ENCODE measurements at regions not wholly inside any gene's neighbourhood (a gene's known extent, or its start where the extent isn't known, plus 50 kb on each side); places are given as distances from the start of the nearest gene placed in this dataset.
"Not testable (repeated sequence)": the region's sequence is repeated elsewhere in the genome, so short reads cannot be mapped to it uniquely, and the experiment has no call there.

GRCh38 chrX:56468441-56468840 lies 95.0 kb upstream of the UBQLN2 start:
- Histone ChIP-seq H3K9me3 (ENCODE audit: insufficient read depth, low read depth, low read length) (no peaks in the 10 kb centered on the region), H2AFZ (ENCODE audit: low read length) (no peak overlapping the region), H3K36me3 (ENCODE audit: insufficient read depth, low read length) (no peaks in the 10 kb centered on the region), H3K4me3 (ENCODE audit: low read length, poor library complexity, severe bottlenecking) (no peak overlapping the region), H3K9ac (ENCODE audit: low read depth, low read length, poor library complexity, severe bottlenecking) (no peak overlapping the region), H3K79me2 (ENCODE audit: insufficient read depth, low read length) (no peaks in the 10 kb centered on the region), H3K4me2 (ENCODE audit: low read depth, low read length, poor library complexity, severe bottlenecking) (no peak overlapping the region), H3K9me2 (replicated peaks; ENCODE audit: low read depth, low read length) (no peaks in the 10 kb centered on the region), H3F3A (ENCODE audit: low read depth) (no peaks in the 10 kb centered on the region), H3K4me1 (ENCODE audit: insufficient read depth, low read length, poor library complexity, severe bottlenecking) (no peaks in the 10 kb centered on the region), H3K27me3 (ENCODE audit: insufficient read depth, low read length, poor library complexity, severe bottlenecking) (no peaks in the 10 kb centered on the region), H4K20me1 (ENCODE audit: insufficient read depth, low read length, poor library complexity, severe bottlenecking) (no peaks in the 10 kb centered on the region)
- no peak for TF ChIP-seq CTCF (conservative IDR thresholded peaks at IDR 0.05; ENCODE audit: low read length)
- TF ChIP-seq EZH2phosphoT487 (IDR thresholded peaks at IDR 0.05; ENCODE audit: borderline replicate concordance), result no peak

DNA sequence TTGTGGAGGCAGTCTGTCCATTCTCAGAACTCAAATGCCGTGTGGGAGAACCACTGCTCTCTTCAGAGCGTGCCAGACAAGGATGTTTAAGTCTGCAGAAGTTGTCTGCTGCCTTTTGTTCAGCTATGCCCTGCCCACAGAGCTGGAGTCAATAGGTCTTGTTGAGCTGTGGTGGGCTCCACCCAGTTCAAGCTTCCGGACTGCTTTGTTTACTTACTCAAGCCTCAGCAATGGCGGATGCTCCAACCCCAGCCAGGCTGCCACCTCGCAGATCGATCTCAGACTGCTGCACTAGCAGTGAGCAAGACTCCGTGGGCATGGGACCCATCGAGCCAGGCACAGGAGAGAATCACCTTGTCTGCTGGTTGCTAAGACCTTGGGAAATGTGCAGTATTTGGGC lies 68.5 kb upstream of the UBQLN2 start:
- not testable (repeated sequence) for H3K4me2 ChIP-seq (ENCODE audit: low read depth, low read length, poor library complexity, severe bottlenecking); H3K79me2 ChIP-seq (ENCODE audit: insufficient read depth, low read length); H3K4me1 ChIP-seq (ENCODE audit: insufficient read depth, low read length, poor library complexity, severe bottlenecking); H3K27me3 ChIP-seq (ENCODE audit: insufficient read depth, low read length, poor library complexity, severe bottlenecking); H3K9me3 ChIP-seq (ENCODE audit: insufficient read depth, low read depth, low read length); H2AFZ ChIP-seq (ENCODE audit: low read length); H3K9ac ChIP-seq (ENCODE audit: low read depth, low read length, poor library complexity, severe bottlenecking); H4K20me1 ChIP-seq (ENCODE audit: insufficient read depth, low read length, poor library complexity, severe bottlenecking); H3K9me2 ChIP-seq (replicated peaks; ENCODE audit: low read depth, low read length); H3K36me3 ChIP-seq (ENCODE audit: insufficient read depth, low read length); H3K4me3 ChIP-seq (ENCODE audit: low read length, poor library complexity, severe bottlenecking); H3F3A ChIP-seq (ENCODE audit: low read depth)

DNA sequence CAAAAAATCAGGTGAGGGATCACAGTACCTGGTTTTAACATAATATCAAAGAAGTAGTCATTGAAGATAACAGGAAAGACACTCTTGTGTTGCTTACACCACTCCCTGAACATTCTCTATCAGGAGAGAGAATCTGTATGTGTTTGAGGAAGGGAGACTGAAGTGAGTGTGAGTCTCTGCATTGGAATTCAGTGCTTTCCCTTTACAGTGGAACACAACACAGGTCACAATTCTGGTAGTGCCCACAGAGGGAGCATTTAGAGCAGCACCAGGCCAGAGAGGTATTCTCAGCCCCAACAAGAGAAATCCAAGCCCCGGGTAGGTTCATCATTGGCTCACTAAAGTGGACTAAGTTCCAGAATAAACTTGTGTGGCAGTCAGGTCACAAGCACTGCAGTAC lies 64.7 kb upstream of the UBQLN2 start:
- Histone ChIP-seq H3F3A (ENCODE audit: low read depth) (no peaks in the 10 kb centered on the region), H4K20me1 (ENCODE audit: insufficient read depth, low read length, poor library complexity, severe bottlenecking) (no peaks in the 10 kb centered on the region), H3K4me2 (ENCODE audit: low read depth, low read length, poor library complexity, severe bottlenecking) (no peak overlapping the region), H3K4me3 (ENCODE audit: low read length, poor library complexity, severe bottlenecking) (no peak overlapping the region), H3K36me3 (ENCODE audit: insufficient read depth, low read length) (no peaks in the 10 kb centered on the region), H2AFZ (ENCODE audit: low read length) (no peak overlapping the region), H3K79me2 (ENCODE audit: insufficient read depth, low read length) (no peaks in the 10 kb centered on the region), H3K4me1 (ENCODE audit: insufficient read depth, low read length, poor library complexity, severe bottlenecking) (no peaks in the 10 kb centered on the region), H3K9ac (ENCODE audit: low read depth, low read length, poor library complexity, severe bottlenecking) (no peak overlapping the region), H3K9me2 (replicated peaks; ENCODE audit: low read depth, low read length) (no peaks in the 10 kb centered on the region), H3K9me3 (ENCODE audit: insufficient read depth, low read depth, low read length) (no peaks in the 10 kb centered on the region), H3K27me3 (ENCODE audit: insufficient read depth, low read length, poor library complexity, severe bottlenecking) (no peaks in the 10 kb centered on the region)
- TF ChIP-seq CTCF (conservative IDR thresholded peaks at IDR 0.05; ENCODE audit: low read length), result no peak

- Histone ChIP-seq H3K4me1 (ENCODE audit: insufficient read depth, low read length, poor library complexity, severe bottlenecking) (no peaks in the 10 kb centered on the region), H3K4me3 (ENCODE audit: low read length, poor library complexity, severe bottlenecking) (no peak overlapping the region), H3K36me3 (ENCODE audit: insufficient read depth, low read length) (no peaks in the 10 kb centered on the region), H3K27me3 (ENCODE audit: insufficient read depth, low read length, poor library complexity, severe bottlenecking) (no peaks in the 10 kb centered on the region), H3K4me2 (ENCODE audit: low read depth, low read length, poor library complexity, severe bottlenecking) (no peak overlapping the region), H3K79me2 (ENCODE audit: insufficient read depth, low read length) (no peaks in the 10 kb centered on the region), H3K9me2 (replicated peaks; ENCODE audit: low read depth, low read length) (no peaks in the 10 kb centered on the region), H3K9me3 (ENCODE audit: insufficient read depth, low read depth, low read length) (no peaks in the 10 kb centered on the region), H3K9ac (ENCODE audit: low read depth, low read length, poor library complexity, severe bottlenecking) (no peak overlapping the region), H3F3A (ENCODE audit: low read depth) (no peaks in the 10 kb centered on the region), H4K20me1 (ENCODE audit: insufficient read depth, low read length, poor library complexity, severe bottlenecking) (no peaks in the 10 kb centered on the region), H2AFZ (ENCODE audit: low read length) (no peak overlapping the region)
- TF ChIP-seq EZH2phosphoT487 (IDR thresholded peaks at IDR 0.05; ENCODE audit: borderline replicate concordance), result no peak
- no peak for TF ChIP-seq CTCF (conservative IDR thresholded peaks at IDR 0.05; ENCODE audit: low read length)
Observed at GRCh38 chrX:56499372-56499771, 64.1 kb upstream of the UBQLN2 start.

Measured in Loucy (cell line).